HG03103 (cell line): ENCODE measurements at regions not wholly inside any gene's neighbourhood (a gene's known extent, or its start where the extent isn't known, plus 50 kb on each side); places are given as distances from the start of the nearest gene placed in this dataset.

Source experiments
- ATAC-seq: cut with Tn5 transposase; IDR thresholded peaks from one replicate; pipeline ENCODE4 v1.9.1; 2021; ENCODE audit warnings: low read depth; ENCODE audit not compliant: unreplicated experiment

DNA sequence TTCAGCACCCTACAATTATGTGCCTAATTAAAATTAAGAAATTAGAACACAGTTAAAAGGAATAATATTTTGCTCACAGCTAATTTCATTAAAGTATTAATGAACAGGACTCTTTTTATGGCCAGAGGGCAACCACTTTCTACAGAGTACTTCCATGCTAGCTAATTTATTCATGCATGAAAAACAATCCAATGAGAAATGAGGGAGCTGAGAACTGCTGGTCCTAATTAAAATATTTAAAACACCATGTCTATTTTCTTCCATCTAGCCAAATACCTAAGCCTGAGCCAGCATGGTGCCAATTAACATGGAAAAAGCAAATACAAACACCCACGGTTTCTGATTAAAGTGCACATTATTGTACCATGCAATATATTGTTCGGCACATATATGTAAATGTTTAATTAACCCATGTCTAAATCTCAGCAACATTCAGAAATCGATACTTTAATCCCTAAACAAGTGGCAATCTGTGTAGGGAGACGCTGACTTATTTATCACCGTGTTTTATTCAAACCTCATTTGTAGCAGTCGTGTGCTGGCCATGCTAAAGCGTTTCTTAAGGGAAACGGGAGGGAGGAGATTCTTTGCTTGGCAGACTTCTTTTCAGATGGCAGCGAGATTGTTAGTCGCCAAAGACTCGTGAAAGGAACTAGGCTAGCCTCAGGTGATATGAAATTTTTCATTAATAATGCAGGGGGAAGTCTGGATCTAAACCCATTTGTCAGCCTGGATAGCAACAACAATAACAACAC, 193.5 kb downstream of the ANXA2 start:
- ATAC-seq: no peak

DNA sequence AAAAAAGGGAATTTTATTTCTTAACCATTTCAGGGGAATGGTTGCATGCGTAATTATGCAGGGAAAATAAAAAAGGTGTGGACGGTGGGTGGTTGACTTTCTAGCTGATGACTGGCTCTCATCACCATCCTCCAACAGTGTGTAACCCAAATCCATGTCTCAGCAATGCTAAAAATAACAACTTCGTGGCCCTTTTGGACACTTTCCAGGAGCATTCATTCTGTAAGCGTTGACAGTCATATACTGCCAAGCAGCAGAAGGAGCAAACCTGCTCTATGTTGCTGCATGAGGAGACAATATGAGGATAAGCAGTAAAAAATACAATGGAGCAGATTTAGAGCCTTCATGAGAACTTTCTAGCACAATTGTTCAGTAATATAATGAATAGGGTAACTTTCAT, 189.1 kb downstream of the ANXA2 start:
- no peak for ATAC-seq

DNA sequence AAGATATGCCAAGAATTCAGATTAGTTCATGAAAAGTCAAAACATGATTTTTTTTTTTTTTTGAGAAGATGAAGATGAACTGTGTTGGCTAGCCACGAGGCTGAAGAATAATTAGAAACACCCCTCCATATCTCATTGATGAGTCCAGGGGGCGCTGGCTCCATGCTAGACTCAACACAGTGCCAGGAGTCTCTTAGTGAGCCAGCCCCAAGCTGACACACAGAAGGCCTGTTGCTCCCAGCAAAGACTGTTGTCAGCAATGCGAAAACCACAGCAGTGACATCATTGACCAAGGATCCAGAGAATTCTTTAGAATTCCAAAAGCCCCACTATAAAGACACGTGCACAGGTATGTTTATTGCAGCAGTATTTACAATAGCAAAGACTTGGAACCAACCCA, 185.2 kb downstream of the ANXA2 start:
- no peak for ATAC-seq

DNA sequence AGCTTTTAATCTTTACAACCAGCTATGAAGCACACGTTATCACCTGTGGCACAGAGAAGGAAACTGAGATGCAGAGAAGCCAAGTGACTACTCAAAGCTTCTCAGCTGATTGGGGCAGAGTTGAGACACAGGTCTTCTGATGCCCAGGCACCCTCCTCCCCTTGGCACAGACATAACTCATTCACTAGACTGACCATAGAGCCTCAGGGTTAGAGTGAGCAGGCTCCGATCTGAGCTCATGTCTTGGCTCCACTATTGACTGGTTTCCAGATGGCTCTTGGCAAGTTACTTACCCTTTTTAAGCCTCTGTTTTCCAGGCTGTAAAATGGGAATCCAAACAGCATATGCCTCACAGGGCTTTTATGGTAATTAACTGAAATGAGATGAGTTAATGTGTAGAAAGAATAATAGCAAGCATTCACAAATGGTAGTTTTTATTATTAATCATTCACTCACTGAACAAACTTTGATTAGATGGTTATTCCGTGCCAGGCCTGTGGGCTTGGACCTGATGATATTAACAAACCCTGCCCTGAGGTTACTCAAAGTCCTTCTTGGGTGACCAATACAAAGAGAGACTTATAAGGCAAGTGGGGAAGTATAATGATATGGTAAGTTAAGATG, 184.3 kb downstream of the ANXA2 start:
- no peak for ATAC-seq

DNA sequence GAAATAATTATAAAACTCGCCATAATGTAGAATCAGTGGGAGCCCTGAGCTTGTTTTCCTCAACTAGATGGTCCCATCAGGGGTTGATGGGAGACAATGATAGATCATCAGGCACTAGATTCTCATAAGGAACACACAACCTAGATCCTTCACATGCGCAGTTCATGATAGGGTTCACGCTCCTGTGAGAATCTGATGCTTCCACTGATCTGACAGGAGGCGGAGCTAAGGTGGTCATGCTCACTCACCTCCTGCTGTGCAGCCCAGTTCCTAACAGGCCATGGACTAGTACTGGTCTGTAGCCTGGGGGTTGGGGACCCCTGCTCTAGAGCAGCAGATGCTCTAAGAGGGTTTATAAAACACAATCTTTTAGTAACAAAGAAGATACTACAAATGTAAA, 183.6 kb downstream of the ANXA2 start:
- no peak for ATAC-seq

DNA sequence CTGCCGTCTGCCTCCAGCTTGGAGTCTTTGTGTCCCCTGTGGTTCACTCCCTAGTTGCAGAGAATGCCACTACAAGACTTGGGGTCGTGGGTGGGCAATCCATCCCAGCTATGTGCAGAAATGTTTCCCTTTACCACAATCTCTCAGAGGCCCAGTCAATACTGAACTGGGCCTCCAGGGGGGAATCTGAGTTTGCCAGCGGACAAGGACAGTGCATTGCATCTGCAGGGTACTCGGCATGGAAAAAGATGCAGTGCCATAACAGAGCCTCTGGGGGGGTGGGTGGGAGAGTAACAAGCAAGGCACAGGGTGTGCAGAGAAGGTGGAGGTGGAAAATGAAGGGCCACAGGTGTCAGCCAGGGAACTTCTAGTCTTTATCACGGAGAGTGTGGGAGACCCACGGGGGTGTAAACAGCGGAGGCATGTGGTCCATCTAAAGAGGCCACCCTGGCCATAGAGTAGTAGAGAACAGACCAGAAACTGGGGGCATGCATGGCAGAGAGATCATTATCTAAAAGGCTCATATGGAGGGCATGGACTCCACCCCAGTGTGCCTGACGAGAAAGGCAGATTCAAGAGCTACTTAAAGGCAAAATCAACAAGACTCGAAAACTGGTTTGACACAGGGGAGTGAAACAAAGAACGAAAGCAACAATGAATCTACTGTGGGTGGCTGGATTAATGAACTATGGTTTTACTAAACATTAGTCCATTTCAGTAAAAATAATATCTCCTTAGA, 182.4 kb downstream of the ANXA2 start:
- ATAC-seq: no peak

DNA sequence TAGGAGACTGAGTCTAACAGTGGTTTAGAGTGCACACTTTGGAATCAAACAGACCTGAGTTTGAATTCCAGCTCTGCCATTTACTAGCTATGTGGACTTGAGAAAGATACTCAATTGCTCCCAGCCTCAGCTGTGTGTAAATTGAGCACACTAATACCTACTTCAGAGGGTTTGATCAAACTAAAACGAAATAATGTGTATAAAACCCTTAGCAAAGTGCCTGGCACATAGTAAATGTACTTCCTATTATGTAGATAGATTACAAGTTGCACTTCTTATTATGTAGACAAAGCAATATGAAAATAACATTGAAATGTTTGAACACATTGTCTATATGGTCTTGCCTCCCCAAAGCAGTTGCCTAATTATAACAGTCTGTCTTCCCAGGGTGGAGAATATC, 180.6 kb downstream of the ANXA2 start:
- no peak for ATAC-seq

DNA sequence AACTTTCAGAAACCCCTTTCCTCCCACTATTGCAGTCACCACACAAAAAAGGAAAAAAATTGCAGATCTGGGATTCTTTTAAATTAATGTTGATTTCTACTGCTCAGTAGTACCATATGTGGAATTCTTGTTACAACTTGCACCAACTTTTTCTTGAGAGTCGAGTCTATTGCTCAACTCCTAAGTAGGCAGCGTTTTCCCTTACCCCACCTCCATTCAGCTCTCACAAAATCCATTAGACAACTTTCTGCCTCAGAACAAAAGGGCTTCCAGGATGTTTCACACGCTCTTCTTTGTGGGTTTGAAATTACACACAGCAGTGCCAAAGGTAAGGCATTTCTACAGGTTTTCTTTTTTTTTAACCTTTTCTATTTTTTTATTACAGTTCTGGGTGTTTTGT, 179.5 kb downstream of the ANXA2 start:
- no peak for ATAC-seq

DNA sequence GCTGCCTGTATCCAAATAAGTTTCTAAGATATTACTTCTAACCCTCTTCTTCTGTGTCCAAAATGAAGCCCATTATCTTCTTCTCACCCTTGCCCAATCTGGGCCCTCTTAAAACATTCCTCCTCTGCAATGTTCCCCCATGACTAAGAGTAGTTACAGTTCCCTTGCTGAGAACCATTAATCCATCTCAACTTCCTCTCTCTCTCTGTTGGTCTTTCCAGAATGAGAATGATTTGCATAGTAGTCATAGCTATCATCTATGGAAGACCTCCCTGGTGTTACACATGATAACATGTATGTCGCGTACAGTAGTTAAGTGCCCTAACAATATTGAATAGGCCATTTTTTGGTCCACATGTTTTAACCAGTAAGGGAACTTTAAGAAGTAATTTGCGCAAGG, 177.9 kb downstream of the ANXA2 start:
- no peak for ATAC-seq

DNA sequence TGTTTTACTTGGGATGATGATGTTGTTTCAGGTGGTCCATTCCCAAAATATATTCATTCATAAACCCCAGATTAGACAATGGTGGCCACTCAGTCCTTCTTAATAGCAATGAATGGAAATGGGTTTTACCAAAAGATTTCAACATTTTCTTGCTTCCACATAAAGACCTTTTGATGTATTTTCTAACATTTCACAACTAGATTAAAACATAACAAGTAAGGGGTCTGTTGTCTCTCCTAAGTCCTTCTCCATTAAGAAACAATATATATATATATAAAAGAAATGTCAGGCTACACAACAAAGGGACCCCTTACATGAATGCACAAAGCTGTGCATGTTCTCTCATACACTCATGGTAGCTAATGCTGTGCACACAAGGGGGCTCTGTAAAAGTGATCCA, 176.4 kb downstream of the ANXA2 start:
- no peak for ATAC-seq

DNA sequence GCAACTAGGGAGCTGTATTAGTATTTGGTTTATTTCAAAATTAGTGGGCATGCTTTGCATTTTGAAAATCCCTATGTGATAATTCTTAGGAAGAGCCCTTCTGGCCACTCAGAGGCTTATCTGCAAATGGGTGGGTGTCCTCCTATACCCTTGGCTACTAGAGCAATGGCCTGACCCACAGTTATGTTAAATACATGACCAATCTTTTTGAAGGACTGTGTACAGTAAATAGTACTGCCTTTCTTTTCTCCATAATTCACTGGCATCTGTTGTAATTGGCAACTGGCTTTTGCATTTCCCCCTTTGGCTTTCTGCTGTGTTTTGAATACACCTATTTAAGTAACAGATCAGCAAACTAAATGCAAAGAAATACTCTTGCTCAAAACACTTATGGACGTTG, 175.4 kb downstream of the ANXA2 start:
- no peak for ATAC-seq

DNA sequence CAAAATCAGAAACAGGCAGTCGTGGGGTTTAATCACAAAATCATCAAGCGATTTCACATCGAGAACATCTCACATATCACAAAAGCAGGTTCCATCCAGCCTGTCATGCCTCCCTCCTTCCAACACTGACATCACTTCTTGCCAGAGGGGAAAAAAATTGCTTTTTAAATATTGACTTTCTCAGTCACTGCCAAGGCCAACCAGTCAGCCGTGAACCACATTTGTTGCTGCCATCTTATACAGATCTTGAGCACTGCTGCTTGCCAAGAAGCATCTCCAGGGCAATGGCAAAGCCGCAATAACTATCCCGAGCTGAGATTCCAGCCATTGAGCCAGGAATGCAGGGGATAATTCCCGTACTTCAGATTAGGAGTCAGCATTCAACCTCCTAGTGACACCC, 174.6 kb downstream of the ANXA2 start:
- ATAC-seq: no peak

DNA sequence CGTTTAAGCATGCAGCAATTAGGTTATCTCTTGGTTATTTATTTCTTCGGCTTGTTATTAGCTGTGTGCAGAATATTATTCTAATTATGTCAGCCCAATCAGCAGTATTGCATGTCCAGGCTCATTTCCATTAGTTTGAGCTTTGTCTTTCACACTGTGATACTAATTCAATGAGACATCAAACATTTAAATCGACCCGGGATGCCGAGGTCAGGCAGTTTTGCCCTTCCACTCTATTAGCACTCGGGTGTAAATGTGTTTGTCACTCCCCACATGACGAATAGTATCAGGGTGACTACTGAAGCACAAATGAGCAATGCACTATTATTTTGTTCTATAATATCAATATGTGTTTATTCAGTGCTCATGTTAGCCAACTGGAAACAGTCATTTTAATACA, 170.9 kb downstream of the ANXA2 start:
- no peak for ATAC-seq

DNA sequence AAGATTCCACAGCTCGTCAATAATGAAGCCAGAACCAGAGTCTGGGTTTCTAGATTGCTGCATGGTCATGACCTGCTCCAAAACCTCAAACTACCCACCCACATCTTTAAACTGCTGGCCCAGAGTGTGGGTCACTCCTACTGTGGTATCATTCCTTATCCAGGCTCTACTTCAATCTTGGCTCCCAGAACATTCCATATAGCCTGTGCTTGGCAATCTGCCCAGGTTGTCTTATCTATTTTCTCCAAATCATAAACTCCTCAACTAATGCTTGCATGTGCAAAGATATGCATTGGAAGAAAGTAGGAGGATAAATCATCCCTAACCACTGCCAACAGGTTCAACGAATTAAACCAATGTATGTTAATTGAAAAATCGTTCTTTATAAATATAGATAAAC, 169.7 kb downstream of the ANXA2 start:
- no peak for ATAC-seq

DNA sequence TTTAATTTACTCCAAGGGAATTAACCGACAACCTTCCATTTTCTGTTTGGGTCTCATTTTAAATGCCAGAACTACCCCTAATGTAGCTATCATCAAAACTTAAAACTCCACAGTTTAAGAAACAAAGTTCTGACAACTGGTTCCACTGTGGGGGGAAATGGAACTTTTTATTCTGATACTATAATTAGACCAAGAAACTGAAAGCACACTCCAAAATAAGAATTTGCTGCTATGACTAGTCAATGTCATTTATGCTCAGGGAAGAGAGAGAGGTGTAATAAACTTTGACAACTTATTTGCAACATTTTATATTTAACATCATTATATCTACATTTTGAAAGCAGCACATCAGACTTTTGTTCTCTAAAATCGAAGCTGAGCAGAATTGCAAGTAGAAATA, 169.2 kb downstream of the ANXA2 start:
- ATAC-seq: no peak

DNA sequence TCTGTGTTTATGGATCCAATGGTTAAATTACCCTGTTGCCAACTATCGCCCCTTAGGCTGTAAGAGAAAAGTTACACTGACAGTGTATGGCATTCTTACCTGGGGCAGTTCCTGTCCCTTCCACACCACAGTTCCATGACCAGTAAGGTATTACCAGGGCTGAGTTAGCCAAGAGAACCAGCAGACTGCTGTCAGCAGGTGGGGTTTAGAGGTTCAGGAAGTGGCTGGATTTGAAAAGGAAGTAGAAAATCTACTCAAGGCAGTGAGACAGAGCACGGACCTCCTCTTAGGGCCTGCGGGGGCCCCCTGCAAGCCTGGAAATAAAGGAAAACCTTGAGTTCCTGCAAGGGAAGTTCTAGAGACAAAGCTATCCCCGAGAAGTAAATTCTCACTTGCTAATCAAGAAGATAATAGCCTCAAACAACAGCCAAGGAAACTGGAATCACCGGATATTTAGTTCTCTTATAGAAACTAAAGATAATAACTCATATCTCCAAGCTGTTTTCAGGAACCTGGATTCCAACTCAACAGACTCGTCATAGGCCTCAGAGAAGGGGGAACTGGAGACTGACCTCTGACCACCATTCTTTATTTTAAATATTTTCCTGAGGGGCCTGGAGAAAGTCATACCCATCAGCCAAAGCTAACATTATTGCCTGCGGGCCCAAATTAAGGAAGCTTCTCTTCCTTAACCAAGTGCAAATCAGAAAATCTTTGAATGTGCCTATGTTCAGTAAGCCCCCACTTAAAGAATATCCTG, 161.7 kb downstream of the ANXA2 start:
- no peak for ATAC-seq

DNA sequence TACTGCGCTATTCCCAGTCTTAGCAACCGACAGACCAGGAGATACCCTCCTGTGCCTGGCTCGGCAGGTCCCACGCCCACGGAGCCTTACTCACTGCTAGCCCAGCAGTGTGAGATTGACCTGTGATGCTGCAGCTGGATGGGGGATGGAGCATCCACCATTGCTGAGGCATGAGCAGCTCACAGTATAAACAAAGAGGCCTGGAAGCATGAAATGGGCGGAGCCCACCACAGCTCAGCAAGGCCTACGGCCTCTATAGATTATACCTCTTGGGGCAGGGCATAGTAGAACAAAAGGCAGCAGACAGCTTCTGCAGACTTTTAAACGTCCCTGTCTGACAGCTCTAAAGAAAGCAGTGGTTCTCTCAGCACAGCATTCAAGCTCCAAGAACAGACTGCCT, 160.3 kb downstream of the ANXA2 start:
- ATAC-seq: no peak

DNA sequence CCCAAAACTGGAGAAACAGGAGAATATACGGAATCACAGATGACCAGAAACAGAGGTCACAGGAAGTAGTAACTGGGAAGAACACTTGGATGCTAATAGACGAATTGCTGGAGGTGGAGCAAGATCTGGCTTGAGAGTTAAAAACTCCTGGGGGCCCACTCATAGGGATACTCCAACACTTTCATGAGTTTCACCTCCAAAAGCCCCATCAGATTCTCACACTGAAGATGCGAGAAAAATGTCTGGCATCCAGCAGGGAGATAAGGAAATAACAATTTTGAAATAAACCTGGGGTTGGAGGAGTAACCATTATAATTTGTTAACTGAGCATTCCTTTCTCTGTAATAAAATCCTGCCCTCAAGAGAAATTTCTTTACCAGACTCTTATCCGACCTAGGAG, 154.0 kb downstream of the ANXA2 start:
- no peak for ATAC-seq

DNA sequence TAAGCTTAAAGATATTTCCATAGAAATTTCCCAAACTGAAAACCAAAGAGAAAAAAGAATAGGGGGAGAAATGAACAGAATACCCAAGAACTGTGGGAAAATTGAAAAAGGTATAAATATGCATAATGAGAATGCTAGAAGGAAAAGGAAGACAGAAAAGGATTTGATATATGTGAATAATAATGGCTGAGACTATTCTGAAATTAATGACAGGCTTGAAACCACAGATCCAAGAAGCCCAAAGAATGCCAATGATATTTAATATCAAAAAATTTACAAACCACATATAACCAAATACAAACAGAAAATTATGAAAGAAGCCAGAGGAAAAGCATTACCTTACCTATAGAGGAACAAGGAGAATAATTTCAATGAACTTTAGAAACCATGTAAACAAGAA, 153.0 kb downstream of the ANXA2 start:
- no peak for ATAC-seq

DNA sequence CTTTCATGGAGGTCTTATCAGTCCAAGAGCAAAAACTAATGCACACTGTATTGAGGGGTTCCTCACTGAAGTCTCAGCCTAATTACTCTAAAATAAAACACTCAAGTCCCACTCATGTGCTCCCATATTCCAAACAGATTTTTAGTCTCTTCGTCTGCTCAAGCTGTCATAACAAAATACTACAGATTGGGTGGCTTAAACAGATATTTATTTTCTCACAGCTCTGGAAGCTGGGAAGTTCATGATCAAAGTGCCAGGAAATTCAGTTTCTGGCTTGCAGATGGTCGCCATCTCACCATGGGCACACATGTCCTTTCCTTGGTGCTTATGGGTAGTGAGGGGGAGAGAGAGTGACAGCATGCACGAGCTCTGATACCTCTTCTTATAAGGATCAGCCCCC, 147.5 kb downstream of the ANXA2 start:
- ATAC-seq: no peak
